ENCODE measurements at regions not wholly inside any gene's neighbourhood (a gene's known extent, or its start where the extent isn't known, plus 50 kb on each side); places are given as distances from the start of the nearest gene placed in this dataset.

GRCh38 chr2:11068079-11068741, 87.1 kb upstream of the SLC66A3 start:
- TF ChIP-seq CTCF (IDR thresholded peaks at IDR 0.05; ENCODE audit: low read depth, low read length) (no peak), POLR2A (IDR thresholded peaks at IDR 0.05; ENCODE audit: extremely low read depth, insufficient read length) (no peak)

Measured in NB4 (cell line).